LNCAP (cell line): ENCODE measurements at regions not wholly inside any gene's neighbourhood (a gene's known extent, or its start where the extent isn't known, plus 50 kb on each side); places are given as distances from the start of the nearest gene placed in this dataset.

Experiments
- CTCF ChIP-seq: fragments of 450-650 bp; IDR thresholded peaks from 2 replicates; pipeline ENCODE4 v1.5.1; 2017; ENCODE audit warnings: mild to moderate bottlenecking

GRCh38 chr14:43621282-43621681 is 885.8 kb downstream of the FSCB start:
- TF ChIP-seq CTCF: no peak

- no peak for TF ChIP-seq CTCF
These were observed 911.8 kb downstream of the FSCB start for GRCh38 chr14:43595096-43595772.

- no peak for TF ChIP-seq CTCF
These were observed 915.3 kb downstream of the FSCB start for GRCh38 chr14:43591776-43592175.

- no peak for TF ChIP-seq CTCF
These were observed 919.9 kb downstream of the FSCB start for GRCh38 chr14:43587183-43587582.

- no peak for TF ChIP-seq CTCF
These were observed 927.4 kb downstream of the FSCB start for GRCh38 chr14:43579671-43580070.

- no peak for TF ChIP-seq CTCF
These were observed 939.1 kb downstream of the FSCB start for GRCh38 chr14:43568022-43568421.

GRCh38 chr14:43548368-43548767 is 958.7 kb downstream of the FSCB start:
- TF ChIP-seq CTCF: no peak

- no peak for TF ChIP-seq CTCF
These were observed 965.7 kb downstream of the FSCB start for GRCh38 chr14:43541356-43541755.
